SJSA1 (cell line): ENCODE measurements at regions not wholly inside any gene's neighbourhood (a gene's known extent, or its start where the extent isn't known, plus 50 kb on each side); places are given as distances from the start of the nearest gene placed in this dataset.

Experiments
- DNase-seq, 2 experiments: peaks; one replicate each; pipeline ENCODE4 v3.0.0-alpha.2; 2015 to 2020; ENCODE audit warnings: low spot score in 2 of 2, low read depth in 1 of 2
- H3K27ac ChIP-seq: fragments of 250-450 bp; sonication (Bioruptor Pico); 2 replicates; pipeline ENCODE4 v1.5.1; 2020; ENCODE audit warnings: mild to moderate bottlenecking, moderate library complexity
- H3K27me3 ChIP-seq: fragments of 250-450 bp; sonication (Bioruptor Pico); replicated peaks from 2 replicates; pipeline ENCODE4 v1.5.1; 2020; ENCODE audit warnings: mild to moderate bottlenecking, moderate library complexity
- H3K36me3 ChIP-seq: fragments of 250-450 bp; sonication (Bioruptor Pico); 2 replicates; pipeline ENCODE4 v1.5.1; 2020; ENCODE audit warnings: mild to moderate bottlenecking
- H3K4me1 ChIP-seq: fragments of 250-450 bp; sonication (Bioruptor Pico); replicated peaks from 2 replicates; pipeline ENCODE4 v1.6.1; 2021; ENCODE audit warnings: mild to moderate bottlenecking
- H3K4me3 ChIP-seq: fragments of 250-450 bp; sonication (Bioruptor Pico); 2 replicates; pipeline ENCODE4 v1.5.1; 2020; ENCODE audit warnings: mild to moderate bottlenecking
- H3K9me3 ChIP-seq: fragments of 250-450 bp; sonication (Bioruptor Pico); replicated peaks from 2 replicates; pipeline ENCODE4 v1.5.1; 2020; ENCODE audit warnings: mild to moderate bottlenecking

DNA sequence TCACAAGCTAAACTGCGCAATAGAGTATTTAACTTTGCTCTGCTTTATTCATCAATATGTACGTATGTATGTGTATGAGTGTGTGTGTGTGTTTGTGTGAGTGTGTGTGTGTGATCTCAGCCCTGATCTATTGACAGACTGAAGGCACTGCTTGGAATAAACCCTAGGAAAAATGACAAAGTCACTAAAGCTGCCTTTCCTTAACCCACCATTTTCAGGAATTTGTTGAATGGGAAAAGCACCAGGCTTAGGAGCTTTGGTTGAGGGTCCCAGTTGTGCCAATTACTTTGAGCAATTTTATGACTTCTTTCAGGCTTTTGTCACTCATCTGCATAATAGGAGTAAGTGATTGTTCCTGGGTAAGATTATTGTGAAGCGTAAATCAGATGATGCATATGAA, 108.6 kb upstream of the TLR4 start:
- Histone ChIP-seq H3K4me1 (no peaks in the 10 kb centered on the region), H3K9me3 (no peaks in the 10 kb centered on the region), H3K27ac (no peak overlapping the region), H3K4me3 (no peak overlapping the region), H3K36me3 (no peaks in the 10 kb centered on the region), H3K27me3 (no peaks in the 10 kb centered on the region)
- no peak for DNase-seq

DNA sequence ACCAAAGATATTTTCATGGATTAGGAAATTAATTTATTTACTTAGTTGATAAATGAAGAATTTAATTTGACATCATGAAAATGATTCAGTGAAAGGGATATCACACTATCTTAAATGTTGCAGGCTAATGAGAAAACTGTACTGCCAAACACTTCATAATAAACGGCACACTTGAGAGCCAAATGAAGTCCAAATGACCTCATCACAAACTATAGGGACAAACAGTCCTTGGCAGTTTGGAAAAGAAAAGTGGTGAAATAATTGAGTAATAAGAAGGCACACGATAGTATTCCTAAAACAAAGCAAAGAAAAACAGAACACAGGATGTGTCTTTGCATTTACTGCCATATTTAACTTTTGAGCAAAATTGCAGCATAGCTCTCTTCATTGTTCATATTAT, 116.9 kb upstream of the TLR4 start:
- H3K27ac ChIP-seq: no peak overlapping the region
- H3K4me3 ChIP-seq: no peak overlapping the region
- DNase-seq: no peak
- no peaks in the 10 kb centered on the region for H3K4me1 ChIP-seq
- no peaks in the 10 kb centered on the region for H3K9me3 ChIP-seq
- H3K27me3 ChIP-seq: no peaks in the 10 kb centered on the region
- no peaks in the 10 kb centered on the region for H3K36me3 ChIP-seq

DNA sequence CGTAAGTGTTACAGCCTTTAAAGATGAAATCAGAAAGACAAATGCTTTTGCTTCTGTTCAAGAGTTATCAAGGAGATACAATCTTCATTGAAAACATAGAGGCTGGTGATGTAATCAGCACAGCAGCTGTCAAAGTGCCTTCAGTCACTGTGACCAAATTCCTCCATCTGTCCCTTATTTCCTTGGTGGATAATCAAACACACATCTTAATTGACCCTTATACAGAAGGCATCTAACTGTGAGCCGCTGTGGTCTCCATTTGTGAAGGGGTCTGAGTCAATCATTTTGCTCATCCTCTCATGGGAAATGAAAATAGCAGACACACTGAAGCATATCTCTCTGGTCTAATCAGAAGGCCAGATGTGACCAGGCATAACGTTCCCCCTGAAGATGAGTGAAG, 130.1 kb upstream of the TLR4 start:
- H3K9me3 ChIP-seq: no peaks in the 10 kb centered on the region; the same call in 1 of the 2 replicates
- H3K4me3 ChIP-seq: no peak overlapping the region
- H3K27me3 ChIP-seq: no peaks in the 10 kb centered on the region
- H3K4me1 ChIP-seq: no peaks in the 10 kb centered on the region
- H3K36me3 ChIP-seq: no peaks in the 10 kb centered on the region
- H3K27ac ChIP-seq: no peak overlapping the region
- DNase-seq: no peak

DNA sequence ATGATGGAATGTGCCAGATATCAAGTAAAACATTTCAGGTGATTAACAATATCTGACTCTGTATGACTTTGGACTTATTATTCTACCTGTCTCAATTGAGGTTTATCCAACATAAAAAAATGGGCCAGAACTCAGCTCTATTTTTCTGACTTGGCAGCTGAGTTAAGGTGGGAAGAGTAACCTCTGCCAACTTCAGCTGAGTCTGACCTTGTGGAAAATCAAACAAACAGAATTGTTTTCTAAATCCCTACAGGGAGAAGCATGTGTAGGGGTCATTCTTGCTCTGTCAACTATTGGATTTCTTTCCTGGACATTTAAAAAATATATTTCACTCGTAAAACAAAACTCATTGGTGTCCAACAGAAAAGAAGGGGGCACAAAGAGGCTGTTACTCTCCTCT, 139.4 kb upstream of the TLR4 start:
- no peaks in the 10 kb centered on the region for H3K4me1 ChIP-seq
- H3K9me3 ChIP-seq: no peaks in the 10 kb centered on the region
- DNase-seq: no peak
- no peak overlapping the region for H3K27ac ChIP-seq
- H3K4me3 ChIP-seq: no peak overlapping the region
- H3K36me3 ChIP-seq: no peaks in the 10 kb centered on the region
- H3K27me3 ChIP-seq: no peaks in the 10 kb centered on the region

DNA sequence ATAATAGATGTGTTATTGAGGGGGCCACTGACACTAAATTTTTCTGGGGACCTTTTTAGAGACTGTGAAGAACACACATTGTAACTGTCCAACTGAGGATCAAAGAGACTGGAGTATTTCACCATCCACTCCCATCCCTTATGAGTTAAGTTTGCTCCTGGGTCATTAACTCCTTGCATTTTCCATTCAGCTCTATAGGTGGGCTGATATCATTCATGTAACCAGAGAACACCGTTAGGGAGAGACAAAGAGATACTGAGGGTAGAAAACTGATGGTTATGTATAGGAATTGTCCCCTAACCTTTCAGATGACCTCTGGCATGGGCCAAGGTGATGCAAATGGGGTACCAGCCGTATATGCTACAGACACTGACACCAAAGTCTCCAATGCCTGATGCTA, 142.4 kb upstream of the TLR4 start:
- H3K27ac ChIP-seq: no peak overlapping the region
- DNase-seq: no peak
- no peak overlapping the region for H3K4me3 ChIP-seq
- no peaks in the 10 kb centered on the region for H3K9me3 ChIP-seq
- no peaks in the 10 kb centered on the region for H3K27me3 ChIP-seq
- H3K36me3 ChIP-seq: no peaks in the 10 kb centered on the region
- H3K4me1 ChIP-seq: no peaks in the 10 kb centered on the region

DNA sequence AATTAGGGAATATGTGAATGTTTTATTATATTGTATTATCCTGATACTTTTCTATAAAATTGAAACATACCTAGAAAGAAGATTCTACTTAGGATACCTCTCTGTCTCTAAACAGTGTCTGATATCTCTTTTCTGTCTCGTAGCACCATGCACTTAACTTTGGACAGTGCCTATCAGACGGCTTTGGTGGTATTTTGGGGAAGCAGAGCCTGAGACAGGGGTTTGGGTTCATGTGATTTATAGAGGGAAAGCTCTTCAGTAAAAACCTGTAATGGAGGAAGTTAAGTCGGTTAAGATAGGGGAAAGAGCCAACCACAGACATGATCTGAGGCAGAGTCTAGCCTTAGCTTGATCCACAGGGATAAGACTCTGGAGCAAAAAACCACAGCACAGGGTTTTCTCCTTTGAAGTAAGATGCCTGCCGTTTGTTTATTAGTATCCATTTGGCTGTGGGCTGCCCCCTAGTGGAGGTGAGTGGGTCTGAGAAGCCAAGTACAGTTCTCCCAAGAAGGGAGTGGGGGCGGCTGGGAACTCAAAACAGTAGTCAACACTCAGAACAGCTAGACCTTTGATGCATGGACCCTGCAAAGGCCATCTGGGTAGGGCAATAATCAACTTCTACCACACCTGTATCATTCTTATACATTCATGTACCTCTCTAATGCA, 141.2 kb upstream of the ASTN2 start:
- H3K27ac ChIP-seq: no peak overlapping the region
- no peaks in the 10 kb centered on the region for H3K9me3 ChIP-seq
- no peaks in the 10 kb centered on the region for H3K4me1 ChIP-seq
- H3K36me3 ChIP-seq: no peaks in the 10 kb centered on the region
- DNase-seq: peak; percentile 21 to 61
- H3K27me3 ChIP-seq: no peaks in the 10 kb centered on the region
- no peak overlapping the region for H3K4me3 ChIP-seq

DNA sequence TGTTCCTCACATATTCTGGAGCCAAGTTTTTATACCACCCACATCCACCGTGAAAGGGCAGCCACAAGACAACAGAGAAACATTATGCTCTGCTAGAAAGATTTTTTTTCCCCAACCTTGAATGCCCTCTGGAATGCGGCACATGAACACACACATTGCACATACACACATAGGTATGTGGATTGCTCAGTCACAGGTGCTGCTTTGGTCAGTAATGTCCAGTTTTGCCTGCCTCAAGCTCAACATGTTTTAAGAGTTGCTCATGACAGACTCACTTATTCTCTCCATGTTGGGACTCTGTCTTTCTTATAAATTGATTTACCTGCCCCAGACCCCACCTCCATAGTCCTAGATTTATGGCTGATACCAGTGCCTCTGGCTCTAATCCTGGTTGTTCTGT, 138.0 kb upstream of the ASTN2 start:
- Histone ChIP-seq H3K9me3 (no peaks in the 10 kb centered on the region), H3K27ac (no peak overlapping the region), H3K27me3 (no peaks in the 10 kb centered on the region), H3K4me3 (no peak overlapping the region), H3K36me3 (no peaks in the 10 kb centered on the region), H3K4me1 (no peaks in the 10 kb centered on the region)
- DNase-seq: no peak

DNA sequence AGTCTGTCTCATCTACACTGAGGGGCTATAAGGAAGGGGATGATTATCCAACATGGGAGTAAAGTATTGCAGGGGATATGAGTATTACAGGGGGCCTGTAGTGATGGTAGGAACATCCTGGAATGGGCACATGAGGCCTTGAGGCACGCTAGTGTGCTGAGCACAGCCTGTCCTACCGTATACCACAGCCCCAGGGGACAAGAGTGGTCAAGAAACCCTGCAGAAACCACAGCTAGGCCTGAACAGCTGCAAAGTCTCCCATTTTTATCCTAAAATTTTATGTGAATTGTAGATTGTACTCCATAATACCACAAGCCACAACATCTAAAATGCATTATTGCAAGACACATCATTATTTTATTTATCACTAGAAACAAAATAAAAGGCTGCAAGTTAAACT, 136.3 kb upstream of the ASTN2 start:
- H3K27ac ChIP-seq: no peak overlapping the region
- no peaks in the 10 kb centered on the region for H3K4me1 ChIP-seq
- H3K9me3 ChIP-seq: no peaks in the 10 kb centered on the region
- no peak for DNase-seq
- H3K27me3 ChIP-seq: no peaks in the 10 kb centered on the region
- no peaks in the 10 kb centered on the region for H3K36me3 ChIP-seq
- no peak overlapping the region for H3K4me3 ChIP-seq

DNA sequence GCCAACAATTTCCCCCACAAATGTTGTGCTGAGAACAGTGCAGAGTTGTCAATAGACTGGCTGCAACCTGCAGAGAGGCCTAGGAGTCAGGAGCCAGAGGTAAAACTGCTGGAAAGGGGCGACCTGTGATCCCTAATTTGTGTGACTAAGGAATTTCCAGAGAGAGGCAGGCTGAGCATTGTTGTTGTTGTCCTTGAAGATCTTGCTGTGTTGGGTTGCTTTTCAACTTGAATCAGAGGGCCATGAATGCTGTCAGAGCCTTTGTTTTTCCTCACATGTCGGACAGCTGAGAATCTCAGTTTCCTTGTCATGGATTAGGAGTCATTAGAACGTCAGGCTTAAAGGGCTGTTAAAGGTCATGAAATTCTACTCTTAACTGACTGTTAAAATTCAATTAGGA, 134.6 kb upstream of the ASTN2 start:
- Histone ChIP-seq H3K4me3 (no peak overlapping the region), H3K27ac (no peak overlapping the region), H3K4me1 (no peaks in the 10 kb centered on the region), H3K9me3 (no peaks in the 10 kb centered on the region), H3K36me3 (no peaks in the 10 kb centered on the region), H3K27me3 (no peaks in the 10 kb centered on the region)
- no peak for DNase-seq

DNA sequence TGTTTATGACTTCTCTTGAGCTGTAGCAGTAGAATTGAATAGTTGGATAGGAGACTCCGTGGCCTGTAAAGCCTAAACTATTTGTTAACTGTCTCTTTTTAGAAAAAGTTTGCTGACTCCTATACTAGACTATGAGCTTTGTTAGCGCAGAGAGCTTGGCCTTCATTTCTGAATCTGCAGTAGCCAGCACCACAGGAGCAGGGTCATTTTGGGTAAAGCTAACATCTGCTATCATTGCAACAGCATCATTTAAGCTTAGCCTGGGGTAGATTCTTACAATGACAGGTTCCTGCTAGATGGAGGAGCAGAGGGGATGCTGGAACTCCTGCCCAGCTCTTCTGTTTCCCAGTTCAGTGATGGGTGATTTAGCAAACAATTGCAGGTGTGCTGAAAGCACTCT, 133.7 kb upstream of the ASTN2 start:
- no peak overlapping the region for H3K27ac ChIP-seq
- no peaks in the 10 kb centered on the region for H3K9me3 ChIP-seq
- no peaks in the 10 kb centered on the region for H3K36me3 ChIP-seq
- DNase-seq: no peak
- H3K4me3 ChIP-seq: no peak overlapping the region
- no peaks in the 10 kb centered on the region for H3K27me3 ChIP-seq
- no peaks in the 10 kb centered on the region for H3K4me1 ChIP-seq

DNA sequence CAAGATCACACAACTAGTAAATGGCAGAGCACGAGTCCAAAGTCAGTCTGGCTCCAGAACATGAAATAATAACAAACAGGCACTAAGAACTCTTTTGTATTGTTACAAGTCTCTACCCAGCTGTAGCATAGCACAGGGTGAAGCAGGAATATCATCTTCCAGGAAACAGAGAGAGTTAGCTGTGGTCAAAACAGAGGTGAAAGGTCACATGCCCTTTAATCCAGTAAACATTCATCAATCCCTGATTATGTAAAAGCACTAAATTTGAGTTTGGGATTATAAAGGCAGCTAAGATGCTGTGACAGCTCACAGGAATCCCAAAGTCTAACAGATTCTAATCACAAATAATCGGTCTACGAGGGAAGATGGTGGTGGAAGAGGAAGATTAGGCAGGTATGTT, 133.0 kb upstream of the ASTN2 start:
- no peak for DNase-seq
- no peaks in the 10 kb centered on the region for H3K27me3 ChIP-seq
- H3K27ac ChIP-seq: no peak overlapping the region
- H3K9me3 ChIP-seq: no peaks in the 10 kb centered on the region
- H3K4me1 ChIP-seq: no peaks in the 10 kb centered on the region
- H3K4me3 ChIP-seq: no peak overlapping the region
- no peaks in the 10 kb centered on the region for H3K36me3 ChIP-seq

DNA sequence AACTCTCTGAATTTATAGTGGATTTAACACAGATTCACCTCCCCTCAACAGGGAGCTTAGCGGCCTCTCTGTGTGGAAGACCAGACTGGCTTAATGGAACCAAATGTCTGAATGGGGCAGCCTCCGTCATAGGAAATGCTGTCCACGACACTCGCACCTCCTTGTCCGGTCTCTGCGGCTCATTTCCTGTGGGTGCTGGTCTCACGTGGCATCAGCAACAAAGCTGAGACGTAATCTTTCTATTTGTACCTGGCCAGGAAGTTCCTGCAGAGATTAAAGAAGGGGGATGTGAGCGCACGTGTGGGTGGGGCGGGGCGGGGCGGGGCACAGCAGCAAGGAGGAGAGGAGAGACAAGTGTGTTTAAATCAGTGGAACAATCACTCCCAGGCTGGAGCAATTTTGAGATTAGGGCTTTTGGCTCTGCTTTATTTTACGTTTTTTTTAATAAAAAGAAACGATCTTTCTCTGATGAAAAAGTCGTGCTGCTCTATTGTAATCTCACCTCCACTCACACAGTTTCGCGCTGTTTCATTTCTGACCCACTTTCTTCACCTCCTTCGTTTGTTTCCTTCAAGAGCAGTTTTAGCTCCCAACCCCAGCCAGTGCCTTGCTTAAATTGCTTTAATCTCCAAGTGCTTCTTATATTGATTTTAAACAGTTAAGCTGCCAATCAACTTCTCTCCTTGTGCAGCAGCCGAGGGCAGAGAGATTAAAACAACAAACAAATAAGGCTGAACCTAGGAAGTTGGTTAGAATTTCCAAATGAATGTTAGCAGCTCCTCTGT, 132.2 kb upstream of the ASTN2 start:
- no peaks in the 10 kb centered on the region for H3K4me1 ChIP-seq
- no peak for DNase-seq
- H3K27me3 ChIP-seq: no peaks in the 10 kb centered on the region
- no peak overlapping the region for H3K4me3 ChIP-seq
- no peaks in the 10 kb centered on the region for H3K9me3 ChIP-seq
- no peaks in the 10 kb centered on the region for H3K36me3 ChIP-seq
- no peak overlapping the region for H3K27ac ChIP-seq

DNA sequence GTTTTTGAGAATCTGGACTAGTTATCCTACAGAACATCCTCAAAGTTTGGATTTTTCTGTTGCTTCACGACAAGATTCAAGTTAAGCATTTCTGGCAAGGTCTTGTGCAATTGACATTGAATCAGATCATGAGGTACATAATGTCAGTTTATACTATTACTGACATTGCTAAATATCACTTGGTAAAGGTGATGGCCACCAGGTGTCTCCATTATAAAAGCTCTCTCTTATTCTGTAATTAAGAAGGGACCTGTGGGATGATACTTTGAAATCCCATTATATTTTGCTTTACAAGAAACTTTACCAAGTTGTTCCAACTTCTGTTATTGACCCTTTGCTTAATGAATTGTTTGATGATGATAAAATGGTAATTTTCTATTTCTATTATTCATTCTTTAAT, 131.0 kb upstream of the ASTN2 start:
- no peaks in the 10 kb centered on the region for H3K4me1 ChIP-seq
- no peak for DNase-seq
- H3K4me3 ChIP-seq: no peak overlapping the region
- H3K27ac ChIP-seq: no peak overlapping the region
- H3K27me3 ChIP-seq: no peaks in the 10 kb centered on the region
- H3K9me3 ChIP-seq: no peaks in the 10 kb centered on the region
- H3K36me3 ChIP-seq: no peaks in the 10 kb centered on the region

DNA sequence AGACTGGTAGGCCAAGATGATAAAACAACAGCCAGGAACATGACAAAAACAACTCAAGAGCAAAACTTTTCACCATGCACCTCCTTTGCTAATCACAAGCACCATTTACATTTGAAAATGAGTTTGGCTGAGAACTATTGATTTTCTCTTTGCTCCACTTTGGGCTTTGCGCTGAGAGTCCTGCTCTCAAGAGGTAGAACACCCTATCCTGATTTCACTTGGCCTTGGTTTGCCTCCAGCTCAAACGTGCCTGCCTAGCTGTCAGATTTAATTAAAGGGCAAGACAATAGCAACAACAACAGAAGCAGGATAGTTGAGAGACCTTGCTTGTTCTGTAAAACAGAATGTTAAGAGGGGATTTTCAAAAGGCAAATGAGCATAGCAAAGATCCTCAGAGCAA, 128.2 kb upstream of the ASTN2 start:
- Histone ChIP-seq H3K4me1 (no peaks in the 10 kb centered on the region), H3K27ac (no peak overlapping the region), H3K36me3 (no peaks in the 10 kb centered on the region), H3K27me3 (no peaks in the 10 kb centered on the region), H3K4me3 (no peak overlapping the region), H3K9me3 (no peaks in the 10 kb centered on the region)
- no peak for DNase-seq

DNA sequence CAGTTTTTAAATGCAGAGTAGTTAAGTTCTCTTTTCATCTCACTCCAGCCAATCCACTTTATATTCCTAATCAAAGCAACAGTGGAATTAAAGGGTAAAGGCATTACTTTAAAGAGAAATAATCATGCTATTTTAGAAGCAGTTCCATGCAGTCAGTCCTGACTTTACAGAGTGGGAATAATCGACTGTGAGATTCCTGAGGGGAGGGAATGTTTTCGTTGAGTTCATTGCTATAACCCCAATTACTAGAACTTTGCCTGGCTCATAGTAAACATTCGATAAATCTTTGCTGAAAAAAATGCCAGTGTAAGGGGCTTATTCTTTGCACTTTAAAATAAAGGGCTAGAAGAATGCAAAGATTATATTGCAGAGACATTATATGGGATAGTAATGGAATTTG, 127.2 kb upstream of the ASTN2 start:
- H3K9me3 ChIP-seq: no peaks in the 10 kb centered on the region
- no peak overlapping the region for H3K4me3 ChIP-seq
- no peaks in the 10 kb centered on the region for H3K27me3 ChIP-seq
- no peaks in the 10 kb centered on the region for H3K36me3 ChIP-seq
- DNase-seq: no peak
- H3K4me1 ChIP-seq: no peaks in the 10 kb centered on the region
- H3K27ac ChIP-seq: no peak overlapping the region
